Breast epithelium (tissue), 4 donors: ENCODE measurements at regions not wholly inside any gene's neighbourhood (a gene's known extent, or its start where the extent isn't known, plus 50 kb on each side); places are given as distances from the start of the nearest gene placed in this dataset.

ENCODE experiments used
- DNase-seq, 2 donors: peaks; one replicate each; pipeline ENCODE4 v3.0.0-alpha.2; 2019; ENCODE audit warnings: low spot score in 2 of 2
- H3K27ac ChIP-seq, 2 donors: fragments of 200-600 bp; sonication (generic) in 1 of 2; one replicate each; pipeline ENCODE4 v1.5.1; 2016 to 2019; ENCODE audit warnings: mild to moderate bottlenecking in 1 of 2
- H3K27me3 ChIP-seq, 2 donors: fragments of 200-600 bp; sonication (generic) in 1 of 2; one replicate each; pipeline versions ENCODE4 v1.5.1 to v1.6.0; 2017 to 2019; ENCODE audit warnings: control low read depth in 1 of 2, mild to moderate bottlenecking in 1 of 2
- H3K36me3 ChIP-seq: fragments of 200-600 bp; one replicate; pipeline ENCODE4 v1.5.1; 2019
- H3K4me1 ChIP-seq, 2 donors: fragments of 200-600 bp; sonication (generic); one replicate each; pipeline ENCODE4 v1.5.1; 2016 to 2019; ENCODE audit warnings: control low read depth in 1 of 2
- H3K4me3 ChIP-seq, 3 donors: fragments of 200-600 bp; sonication (generic); 1 replicate in 2 of 3; 2 replicates in 1 of 3; pipeline ENCODE4 v1.5.1; 2016 to 2019; ENCODE audit warnings: mild to moderate bottlenecking in 3 of 3, moderate library complexity in 2 of 3
- H3K9me3 ChIP-seq, 2 donors: fragments of 200-600 bp; sonication (generic) in 1 of 2; one replicate each; pipeline ENCODE4 v1.5.1; 2016 to 2019; ENCODE audit warnings: control low read depth in 1 of 2
- CTCF ChIP-seq, 3 donors: fragments of 450-650 bp; IDR thresholded peaks; one replicate each; pipeline ENCODE4 v1.5.1; 2016 to 2017; ENCODE audit warnings: antibody characterized with exemption in 3 of 3, mild to moderate bottlenecking in 3 of 3, moderate library complexity in 3 of 3
- POLR2A ChIP-seq: fragments of 450-650 bp; IDR thresholded peaks from one replicate; pipeline ENCODE4 v1.6.1; 2016; ENCODE audit warnings: antibody characterized with exemption, mild to moderate bottlenecking, moderate library complexity
- POLR2AphosphoS5 ChIP-seq, 3 donors: sonication (generic); formaldehyde crosslinking; IDR thresholded peaks; one replicate each; pipeline ENCODE4 v1.6.1; 2017; ENCODE audit warnings: antibody characterized with exemption in 3 of 3
- intact Hi-C: fragments of 100-400 bp; cut with DNase I; formaldehyde crosslinking; loops from one replicate; pipeline ENCODE4 v1.15.1; 2023; ENCODE audit warnings: low total_unique reads

GRCh38 chr2:138867341-138867740, 87.2 kb upstream of the NXPH2 start:
- H3K4me3 ChIP-seq = no peak overlapping the region
- no peaks in the 10 kb centered on the region for H3K9me3 ChIP-seq
- H3K27me3 ChIP-seq = no peaks in the 10 kb centered on the region
- no peak for TF ChIP-seq CTCF (IDR thresholded peaks at IDR 0.05)
- no peak for TF ChIP-seq POLR2AphosphoS5 (IDR thresholded peaks at IDR 0.05)
- no peak for TF ChIP-seq POLR2A
- intact Hi-C loops = no loop called here
- H3K36me3 ChIP-seq = no peaks in the 10 kb centered on the region
- no peak for DNase-seq
- no peaks in the 10 kb centered on the region for H3K4me1 ChIP-seq
- H3K27ac ChIP-seq = no peak overlapping the region

- no peaks in the 10 kb centered on the region for H3K4me1 ChIP-seq
- H3K27ac ChIP-seq = no peak overlapping the region
- intact Hi-C loops = no loop called here
- no peak for TF ChIP-seq CTCF (IDR thresholded peaks at IDR 0.05)
- TF ChIP-seq POLR2AphosphoS5 (IDR thresholded peaks at IDR 0.05) = no peak
- TF ChIP-seq POLR2A = no peak
- no peaks in the 10 kb centered on the region for H3K27me3 ChIP-seq
- no peaks in the 10 kb centered on the region for H3K36me3 ChIP-seq
- no peaks in the 10 kb centered on the region for H3K9me3 ChIP-seq
- no peak for DNase-seq
- H3K4me3 ChIP-seq = no peak overlapping the region
Measured at GRCh38 chr2:138866797-138867196, 86.6 kb upstream of the NXPH2 start.

- no peak for TF ChIP-seq POLR2A
- TF ChIP-seq CTCF (IDR thresholded peaks at IDR 0.05) = no peak
- TF ChIP-seq POLR2AphosphoS5 (IDR thresholded peaks at IDR 0.05) = no peak
- Histone ChIP-seq H3K36me3 (no peaks in the 10 kb centered on the region), H3K27ac (no peak overlapping the region), H3K4me1 (no peaks in the 10 kb centered on the region), H3K4me3 (no peak overlapping the region), H3K27me3 (no peaks in the 10 kb centered on the region), H3K9me3 (no peaks in the 10 kb centered on the region)
- DNase-seq = no peak
- intact Hi-C loops = no loop called here
Measured at GRCh38 chr2:138853761-138854160, 73.6 kb upstream of the NXPH2 start.

GRCh38 chr2:138853296-138853695, 73.1 kb upstream of the NXPH2 start:
- TF ChIP-seq POLR2A (no peak), CTCF (IDR thresholded peaks at IDR 0.05) (no peak), POLR2AphosphoS5 (IDR thresholded peaks at IDR 0.05) (no peak)
- Histone ChIP-seq H3K4me3 (no peak overlapping the region), H3K9me3 (no peaks in the 10 kb centered on the region), H3K36me3 (no peaks in the 10 kb centered on the region), H3K27me3 (no peaks in the 10 kb centered on the region), H3K27ac (no peak overlapping the region), H3K4me1 (no peaks in the 10 kb centered on the region)
- intact Hi-C loops = no loop called here
- no peak for DNase-seq

GRCh38 chr2:138846216-138846821, 66.1 kb upstream of the NXPH2 start:
- Histone ChIP-seq H3K27me3 (no peaks in the 10 kb centered on the region), H3K4me1 (no peaks in the 10 kb centered on the region), H3K9me3 (no peaks in the 10 kb centered on the region), H3K27ac (no peak overlapping the region), H3K4me3 (no peak overlapping the region), H3K36me3 (no peaks in the 10 kb centered on the region)
- DNase-seq = no peak
- intact Hi-C loops = no loop called here
- TF ChIP-seq POLR2A = no peak
- peak in 2 of 3 donors; percentile 29 for TF ChIP-seq CTCF (IDR thresholded peaks at IDR 0.05)
- TF ChIP-seq POLR2AphosphoS5 (IDR thresholded peaks at IDR 0.05) = no peak
